Activated CD4-positive, alpha-beta T cell treated with anti-CD3 and anti-CD28 coated beads for 36 hours (primary cell): ENCODE measurements at regions not wholly inside any gene's neighbourhood (a gene's known extent, or its start where the extent isn't known, plus 50 kb on each side); places are given as distances from the start of the nearest gene placed in this dataset.

Source experiments
- ATAC-seq: fragments of 200-7000 bp; cut with Tn5 transposase; one replicate; pipeline ENCODE4 v1.10.0; 2021; ENCODE audit warnings: mild to moderate bottlenecking, moderate library complexity
- CTCF ChIA-PET: fragments of 350-600 bp; sonication (Branson Sonifier 250); formaldehyde crosslinking; loops from one replicate; lab custom pipeline; 2021; ENCODE audit warnings: antibody characterized with exemption; lab: Charles Lee
- POLR2A ChIA-PET: fragments of 350-600 bp; sonication (Branson Sonifier 250); formaldehyde crosslinking; loops from one replicate; lab custom pipeline; 2021; ENCODE audit warnings: antibody characterized with exemption, inconsistent platforms; lab: Charles Lee
- DNase-seq: peaks from one replicate; pipeline ENCODE4 v3.0.0-alpha.2; 2020
- H3K27ac Mint-ChIP-seq: one replicate; pipeline ENCODE4 v1.8.0; 2021; ENCODE audit warnings: mixed read lengths
- H3K27me3 Mint-ChIP-seq: one replicate; pipeline ENCODE4 v1.8.0; 2021; ENCODE audit warnings: mixed read lengths
- H3K36me3 Mint-ChIP-seq: one replicate; pipeline ENCODE4 v1.8.0; 2021; ENCODE audit warnings: low read depth, mixed read lengths
- H3K4me1 Mint-ChIP-seq: one replicate; pipeline ENCODE4 v1.8.0; 2021; ENCODE audit warnings: mixed read lengths
- H3K4me3 Mint-ChIP-seq: one replicate; pipeline ENCODE4 v1.8.0; 2021; ENCODE audit warnings: mild to moderate bottlenecking, moderate library complexity, mixed read lengths
- H3K9me3 Mint-ChIP-seq: one replicate; pipeline ENCODE4 v1.8.0; 2021; ENCODE audit warnings: low read depth, mixed read lengths
- intact Hi-C, 2 experiments: fragments of 100-400 bp; cut with DNase I in 1 of 2; cut with micrococcal nuclease in 1 of 2; formaldehyde crosslinking; loops; one replicate each; pipeline versions ENCODE4 v1.14.2 to v1.15.1; 2022 to 2024; cut with DNase I, micrococcal nuclease

DNA sequence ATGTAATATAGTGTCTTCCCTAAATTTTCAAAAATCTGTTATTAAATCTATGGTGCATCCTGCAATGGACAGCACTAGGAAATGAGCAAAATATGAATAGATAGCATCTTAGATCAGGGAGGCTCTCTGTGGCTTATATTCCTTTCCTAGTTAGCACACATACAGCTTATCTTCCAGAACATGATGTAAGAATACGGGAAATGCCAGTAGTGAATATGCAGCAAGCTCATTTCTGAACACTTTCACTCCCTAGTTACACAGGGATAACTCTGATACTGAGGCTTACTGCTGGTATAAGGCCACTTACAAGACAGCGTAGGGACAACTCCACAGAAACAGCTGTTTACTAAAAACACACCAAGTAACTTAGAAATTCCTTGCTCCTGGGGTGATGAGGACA, 297.3 kb upstream of the SMARCA2 start:
- intact Hi-C loops = no loop called here
- ATAC-seq (no peak), DNase-seq (no peak)
- Mint-ChIP-seq H3K4me3 (no peak overlapping the region), H3K36me3 (no peaks in the 10 kb centered on the region), H3K9me3 (peaks cover 5% of the 10 kb centered on the region), H3K27me3 (peaks cover 24% of the 10 kb centered on the region), H3K27ac (no peak overlapping the region), H3K4me1 (no peaks in the 10 kb centered on the region)
- ChIA-PET POLR2A (no interaction called here), CTCF (no interaction called here)

DNA sequence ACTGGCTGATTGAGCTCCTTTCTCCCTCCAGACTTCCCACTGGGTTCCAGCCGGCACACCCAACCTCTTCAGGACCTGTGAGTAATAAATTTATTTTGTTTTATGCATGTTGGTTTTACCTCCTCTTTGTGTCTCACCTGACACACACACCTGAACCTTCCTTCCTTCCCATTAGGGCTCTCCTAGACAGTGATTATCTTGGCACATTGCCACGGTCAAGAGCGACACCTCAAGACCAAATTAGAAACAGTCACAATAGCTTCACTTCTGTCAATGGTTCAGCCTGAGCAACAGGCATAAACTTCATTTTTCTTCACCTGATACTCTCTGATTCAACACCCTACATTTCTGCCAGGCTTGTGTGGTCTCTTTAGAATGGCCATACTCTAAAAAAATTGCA, 296.3 kb upstream of the SMARCA2 start:
- POLR2A ChIA-PET = no interaction called here
- no peak for ATAC-seq
- Mint-ChIP-seq H3K36me3 (no peaks in the 10 kb centered on the region), H3K9me3 (peaks cover 5% of the 10 kb centered on the region), H3K4me3 (no peak overlapping the region), H3K27me3 (peaks cover 24% of the 10 kb centered on the region), H3K27ac (no peak overlapping the region), H3K4me1 (no peaks in the 10 kb centered on the region)
- CTCF ChIA-PET = no interaction called here
- intact Hi-C loops = no loop called here
- DNase-seq = no peak

DNA sequence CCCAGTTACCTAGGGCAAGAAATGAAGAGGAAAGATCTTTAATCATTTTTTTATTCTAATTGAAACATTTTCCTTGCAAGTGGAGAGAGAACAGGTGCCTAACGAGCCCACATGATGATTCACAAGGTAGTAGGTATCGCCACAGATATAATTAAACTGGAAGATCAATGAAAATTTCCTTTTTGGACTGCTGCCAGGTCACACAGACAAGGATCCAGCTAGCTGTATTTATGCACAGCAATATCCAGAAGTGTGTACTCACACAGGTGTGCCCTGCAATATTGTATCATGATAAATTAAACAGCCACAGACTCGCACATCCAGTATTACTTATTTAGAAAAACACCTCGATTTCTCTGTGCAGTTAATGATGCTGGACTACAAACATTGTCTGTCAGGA, 294.0 kb upstream of the SMARCA2 start:
- ATAC-seq (no peak), DNase-seq (no peak)
- no peaks in the 10 kb centered on the region for H3K4me1 Mint-ChIP-seq
- no peak overlapping the region for H3K4me3 Mint-ChIP-seq
- no peaks in the 10 kb centered on the region for H3K36me3 Mint-ChIP-seq
- POLR2A ChIA-PET = no interaction called here
- peaks cover 5% of the 10 kb centered on the region for H3K9me3 Mint-ChIP-seq
- CTCF ChIA-PET = interaction anchor here (1.4 kb wide), 1 partner anchor 11 kb away, joined by 7 read pairs; no protein-coding TSS in a partner anchor
- intact Hi-C loops = loop anchor here in 1 of 2 experiments (10.0 kb wide), 1 partner anchor 364 kb away; no protein-coding TSS in a partner anchor
- peaks cover 19% of the 10 kb centered on the region for H3K27me3 Mint-ChIP-seq
- no peak overlapping the region for H3K27ac Mint-ChIP-seq

DNA sequence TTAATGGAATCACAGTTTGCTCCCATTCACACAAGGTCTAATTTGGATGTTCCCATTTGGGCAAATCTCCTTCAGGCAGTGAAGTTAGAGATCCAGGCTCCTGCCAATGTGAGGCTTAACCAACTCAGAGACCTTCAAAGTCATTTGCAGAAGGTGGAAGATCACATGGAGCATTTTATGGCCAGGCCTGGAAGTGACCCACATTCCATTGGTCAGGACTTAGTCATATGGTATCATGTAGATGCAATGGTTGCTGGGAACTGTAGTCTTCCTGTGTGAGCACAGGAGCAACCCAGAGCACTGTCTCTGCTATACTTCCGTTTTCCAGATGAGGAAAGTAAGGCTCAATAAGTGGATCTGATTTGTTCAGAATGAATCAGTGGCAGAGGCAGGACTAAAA, 292.7 kb upstream of the SMARCA2 start:
- intact Hi-C loops = loop anchor here in 1 of 2 experiments (10.0 kb wide), 1 partner anchor 362 kb away; no protein-coding TSS in a partner anchor
- Mint-ChIP-seq H3K4me3 (no peak overlapping the region), H3K9me3 (peaks cover 5% of the 10 kb centered on the region), H3K36me3 (no peaks in the 10 kb centered on the region), H3K27ac (no peak overlapping the region), H3K4me1 (no peaks in the 10 kb centered on the region), H3K27me3 (peaks cover 21% of the 10 kb centered on the region)
- ATAC-seq (no peak), DNase-seq (no peak)
- CTCF ChIA-PET = no interaction called here
- POLR2A ChIA-PET = no interaction called here

DNA sequence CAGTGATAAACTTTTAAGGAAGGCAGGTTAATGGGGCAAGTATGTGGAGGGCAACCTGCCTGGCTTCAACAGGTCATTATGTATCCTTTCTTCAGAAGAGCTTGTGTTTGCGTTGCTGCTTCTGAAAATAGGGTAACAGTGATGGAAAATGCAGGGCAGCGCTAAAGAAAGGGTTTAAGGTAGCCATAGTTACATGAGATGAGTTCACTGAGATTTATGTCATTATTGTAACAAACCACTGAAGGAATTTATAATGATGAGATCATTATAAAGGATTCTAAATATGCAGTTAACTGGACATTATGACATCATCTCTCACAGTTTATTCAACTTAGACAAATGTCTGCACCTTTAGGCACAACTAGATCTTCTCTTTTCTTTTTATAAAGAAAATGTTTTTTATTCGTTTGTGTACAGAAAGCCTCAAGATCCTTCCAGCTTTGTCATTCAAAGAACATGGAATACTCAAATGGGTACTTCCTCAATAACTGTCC, 291.6 kb upstream of the SMARCA2 start:
- Mint-ChIP-seq H3K4me3 (no peak overlapping the region), H3K9me3 (peaks cover 5% of the 10 kb centered on the region), H3K27ac (no peak overlapping the region), H3K27me3 (peaks cover 18% of the 10 kb centered on the region), H3K36me3 (no peaks in the 10 kb centered on the region), H3K4me1 (no peaks in the 10 kb centered on the region)
- ATAC-seq (no peak), DNase-seq (no peak)
- CTCF ChIA-PET = no interaction called here
- intact Hi-C loops = loop anchor here in 1 of 2 experiments (10.0 kb wide), 1 partner anchor 361 kb away; no protein-coding TSS in a partner anchor
- POLR2A ChIA-PET = no interaction called here

DNA sequence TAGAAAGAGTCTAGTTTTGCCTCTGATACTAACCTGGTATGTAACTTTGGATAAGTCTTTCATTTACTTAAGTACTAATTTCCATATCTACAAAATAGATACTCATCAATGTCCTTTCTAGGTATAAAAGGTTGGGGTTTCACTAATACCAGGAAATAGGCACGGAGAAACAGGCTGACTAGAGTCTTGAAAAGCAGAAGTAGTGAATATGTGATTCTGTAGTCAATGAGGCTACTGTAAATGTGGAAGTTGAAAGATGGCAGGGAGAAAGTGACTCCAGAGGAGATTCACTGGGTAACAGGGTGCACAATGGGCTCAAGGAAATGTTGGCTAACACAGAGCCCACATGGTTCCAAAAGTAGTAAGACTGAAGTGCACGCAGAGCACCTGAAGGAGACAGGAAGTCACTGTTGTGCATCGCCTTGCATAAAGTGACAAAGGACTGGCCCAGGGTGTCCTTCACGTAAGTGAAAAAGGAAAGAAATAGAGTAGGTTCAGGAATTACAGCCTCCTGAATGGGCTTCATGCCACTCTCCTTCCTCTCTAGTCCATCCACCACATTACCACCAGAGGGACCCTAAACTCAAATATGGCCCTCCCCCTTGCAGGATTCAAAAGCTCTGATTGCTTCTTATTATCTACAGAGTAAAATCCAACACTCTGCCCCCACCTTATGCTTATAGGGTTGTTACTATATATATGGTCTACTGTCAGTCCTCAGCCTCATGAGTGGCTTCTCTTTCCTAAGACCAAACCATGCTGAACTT, 288.0 kb upstream of the SMARCA2 start:
- Mint-ChIP-seq H3K36me3 (no peaks in the 10 kb centered on the region), H3K27me3 (peaks cover 11% of the 10 kb centered on the region), H3K4me3 (no peak overlapping the region), H3K4me1 (no peaks in the 10 kb centered on the region), H3K9me3 (no peaks in the 10 kb centered on the region), H3K27ac (no peak overlapping the region)
- POLR2A ChIA-PET = no interaction called here
- peak; percentile 19 for ATAC-seq
- CTCF ChIA-PET = interaction anchor here (0.6 to 1.1 kb wide), 6 partner anchors 14 to 360 kb away, joined by 3 to 5 read pairs (median 3); no protein-coding TSS in a partner anchor
- peak; percentile 13 for DNase-seq
- intact Hi-C loops = loop anchor here (1.0 to 10.0 kb wide), 4 partner anchors 145 to 360 kb away; no protein-coding TSS in a partner anchor

DNA sequence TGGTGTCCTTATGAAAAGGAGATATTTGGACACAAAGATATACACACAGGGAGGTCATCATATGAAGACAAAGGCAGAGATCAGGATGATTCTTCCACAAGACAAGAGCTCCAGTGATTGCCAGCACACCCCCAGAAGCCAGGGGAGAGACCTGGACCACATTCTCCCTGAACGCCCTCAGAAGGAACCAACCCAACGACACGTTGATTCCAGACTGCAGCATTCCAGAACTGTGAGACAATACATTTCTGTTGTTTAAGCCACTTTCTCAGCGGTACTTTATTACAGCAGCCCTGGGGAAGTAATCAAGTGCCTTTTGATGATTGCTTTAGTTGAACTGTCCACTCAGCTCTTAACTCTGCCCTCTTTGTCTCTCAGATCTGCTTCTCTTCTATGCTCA, 285.5 kb upstream of the SMARCA2 start:
- no peak for ATAC-seq
- H3K9me3 Mint-ChIP-seq = no peaks in the 10 kb centered on the region
- H3K27ac Mint-ChIP-seq = no peak overlapping the region
- CTCF ChIA-PET = interaction anchor here (0.6 kb wide), 1 partner anchor 234 kb away, joined by 3 read pairs; no protein-coding TSS in a partner anchor
- POLR2A ChIA-PET = no interaction called here
- H3K4me3 Mint-ChIP-seq = no peak overlapping the region
- intact Hi-C loops = loop anchor here (5.0 to 10.0 kb wide), 3 partner anchors 143 to 358 kb away; no protein-coding TSS in a partner anchor
- H3K4me1 Mint-ChIP-seq = no peaks in the 10 kb centered on the region
- no peak for DNase-seq
- peaks cover 8% of the 10 kb centered on the region for H3K27me3 Mint-ChIP-seq
- H3K36me3 Mint-ChIP-seq = no peaks in the 10 kb centered on the region

DNA sequence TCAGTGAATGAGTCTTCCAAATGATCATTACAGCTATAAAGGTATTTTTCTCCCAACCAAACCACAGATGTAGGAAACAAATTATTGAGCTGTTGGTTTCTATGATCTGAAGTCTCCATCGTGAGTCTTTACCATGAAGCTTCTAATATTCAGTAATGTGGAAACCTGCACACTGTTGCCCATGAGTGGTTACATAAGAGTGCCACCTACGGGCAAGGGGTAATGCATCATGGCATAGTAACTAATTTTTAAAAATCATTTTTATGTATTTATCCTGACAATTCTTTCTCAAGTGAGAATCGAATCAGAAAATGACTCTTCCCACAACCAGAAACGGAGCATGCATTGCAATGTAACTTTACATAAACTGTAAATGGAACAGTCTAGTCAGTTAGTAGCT, 282.5 kb upstream of the SMARCA2 start:
- Mint-ChIP-seq H3K36me3 (no peaks in the 10 kb centered on the region), H3K4me3 (no peak overlapping the region), H3K4me1 (no peaks in the 10 kb centered on the region), H3K9me3 (no peaks in the 10 kb centered on the region), H3K27ac (no peak overlapping the region), H3K27me3 (peaks cover 6% of the 10 kb centered on the region)
- ChIA-PET POLR2A (no interaction called here), CTCF (interaction anchor here (0.7 to 1.4 kb wide), 7 partner anchors 9 to 483 kb away, joined by 3 to 7 read pairs (median 3); partner anchors contain the start of gene SMARCA2)
- intact Hi-C loops = no loop called here
- no peak for ATAC-seq
- DNase-seq = peak; percentile 10

DNA sequence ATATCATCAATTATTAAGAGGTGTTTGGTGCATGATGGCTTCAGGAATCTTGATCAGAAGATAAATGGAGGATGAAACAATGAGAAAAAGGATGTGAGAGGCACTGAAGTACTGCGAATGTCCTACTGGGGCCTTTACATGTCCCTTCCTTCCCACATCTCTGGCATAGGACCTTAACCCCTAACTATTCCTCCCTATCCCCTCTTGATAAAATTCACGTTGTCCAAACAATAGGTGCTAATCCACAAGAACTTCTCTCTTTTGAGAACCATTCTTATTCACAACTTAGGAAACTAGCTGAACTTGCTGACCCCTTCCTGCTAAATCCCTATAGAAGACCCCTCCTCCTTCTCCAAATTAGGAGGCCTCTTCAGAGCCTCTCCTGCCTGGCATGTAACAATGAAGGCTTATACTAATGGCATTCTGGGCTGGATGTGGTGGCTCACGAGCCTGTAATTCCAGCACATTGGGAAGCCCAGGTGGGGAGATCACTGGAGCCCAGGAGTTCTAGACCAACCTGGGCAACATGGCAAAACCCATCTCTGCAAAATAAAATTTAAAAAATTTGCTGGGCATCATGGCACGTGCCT, 276.5 kb upstream of the SMARCA2 start:
- H3K9me3 Mint-ChIP-seq = no peaks in the 10 kb centered on the region
- H3K27ac Mint-ChIP-seq = no peak overlapping the region
- CTCF ChIA-PET = no interaction called here
- intact Hi-C loops = no loop called here
- no peaks in the 10 kb centered on the region for H3K4me1 Mint-ChIP-seq
- POLR2A ChIA-PET = no interaction called here
- DNase-seq (no peak), ATAC-seq (no peak)
- peaks cover 3% of the 10 kb centered on the region for H3K27me3 Mint-ChIP-seq
- H3K36me3 Mint-ChIP-seq = no peaks in the 10 kb centered on the region
- no peak overlapping the region for H3K4me3 Mint-ChIP-seq

DNA sequence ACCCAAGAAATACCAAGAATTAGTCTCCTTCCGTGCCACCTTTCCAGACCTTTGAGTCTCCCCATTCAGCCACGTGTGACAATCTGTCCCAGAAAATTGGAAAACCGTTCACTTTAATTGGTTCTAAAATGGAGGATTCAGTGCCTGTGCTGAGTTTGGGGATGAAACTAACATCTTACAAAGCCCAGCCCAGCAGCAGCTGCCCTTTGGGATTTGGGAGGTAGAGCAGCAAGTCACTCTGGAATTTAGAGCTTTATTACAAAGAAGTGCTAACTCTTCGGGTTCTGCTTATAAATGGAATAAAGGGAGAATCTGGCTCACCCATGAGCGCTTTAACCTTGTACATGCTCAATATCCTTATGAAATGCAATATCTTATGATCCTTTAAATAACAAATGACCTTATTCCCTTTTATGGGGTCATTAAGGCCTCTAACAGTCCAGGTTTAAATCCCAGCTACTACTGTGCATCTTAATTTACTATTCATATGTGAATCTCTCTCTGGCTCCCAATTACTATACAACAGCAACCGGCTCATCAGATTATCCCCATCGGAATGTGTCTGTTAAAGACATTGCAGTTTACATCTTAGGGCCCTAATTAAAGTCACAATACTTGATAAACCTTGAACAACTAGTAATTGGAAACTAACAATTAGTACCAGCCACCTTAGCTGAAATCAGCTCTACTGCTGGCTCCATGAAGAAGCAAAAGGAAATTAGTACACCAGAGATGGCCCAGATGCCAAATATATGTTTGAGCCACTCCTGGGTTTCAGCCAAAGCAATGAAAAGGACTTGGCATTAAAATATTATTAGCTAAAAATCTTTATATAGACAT, 271.8 kb upstream of the SMARCA2 start:
- Mint-ChIP-seq H3K27me3 (peaks cover 3% of the 10 kb centered on the region), H3K27ac (no peak overlapping the region), H3K9me3 (no peaks in the 10 kb centered on the region), H3K4me1 (no peaks in the 10 kb centered on the region), H3K4me3 (no peak overlapping the region), H3K36me3 (no peaks in the 10 kb centered on the region)
- POLR2A ChIA-PET = no interaction called here
- intact Hi-C loops = loop anchor here in 1 of 2 experiments (10.0 kb wide), 1 partner anchor 59 kb away; no protein-coding TSS in a partner anchor
- DNase-seq = no peak
- ATAC-seq = no peak
- CTCF ChIA-PET = no interaction called here

DNA sequence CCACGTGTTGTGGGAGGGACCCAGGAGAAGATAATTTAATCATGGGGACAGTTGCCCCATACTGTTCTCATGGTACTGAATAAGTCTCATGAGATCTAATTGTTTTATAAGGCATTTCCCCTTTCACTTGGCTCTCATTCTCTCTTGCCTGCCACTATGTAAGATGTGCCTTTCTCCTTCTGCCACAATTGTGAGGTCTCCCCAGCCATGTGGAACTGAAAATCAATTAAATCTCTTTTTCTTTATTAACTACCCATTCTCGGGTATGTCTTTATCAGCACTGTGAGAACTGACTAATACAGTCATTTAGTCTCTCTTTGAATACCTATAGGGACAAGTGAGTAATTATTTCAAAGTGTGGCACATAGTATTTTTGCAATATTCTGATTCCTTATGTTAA, 269.2 kb upstream of the SMARCA2 start:
- peaks cover 6% of the 10 kb centered on the region for H3K27me3 Mint-ChIP-seq
- no peaks in the 10 kb centered on the region for H3K4me1 Mint-ChIP-seq
- no peak overlapping the region for H3K4me3 Mint-ChIP-seq
- intact Hi-C loops = loop anchor here in 1 of 2 experiments (10.0 kb wide), 1 partner anchor 61 kb away; no protein-coding TSS in a partner anchor
- CTCF ChIA-PET = no interaction called here
- ATAC-seq (no peak), DNase-seq (no peak)
- H3K9me3 Mint-ChIP-seq = peaks cover 2% of the 10 kb centered on the region
- H3K27ac Mint-ChIP-seq = no peak overlapping the region
- H3K36me3 Mint-ChIP-seq = no peaks in the 10 kb centered on the region
- POLR2A ChIA-PET = no interaction called here
